Colonic mucosa (tissue), 4 donors: ENCODE measurements at regions not wholly inside any gene's neighbourhood (a gene's known extent, or its start where the extent isn't known, plus 50 kb on each side); places are given as distances from the start of the nearest gene placed in this dataset.

Source experiments
- DNase-seq: peaks from one replicate; pipeline ENCODE4 v3.0.0-alpha.2; 2020
- H3K27ac ChIP-seq: fragments of 200-600 bp; one replicate; pipeline ENCODE4 v1.8.0; 2021
- H3K27me3 ChIP-seq: fragments of 200-600 bp; one replicate; pipeline ENCODE4 v1.8.0; 2021
- H3K36me3 ChIP-seq: fragments of 200-600 bp; one replicate; pipeline ENCODE4 v1.8.0; 2021
- H3K4me1 ChIP-seq: fragments of 200-600 bp; one replicate; pipeline ENCODE4 v1.8.0; 2021; ENCODE audit warnings: mild to moderate bottlenecking
- H3K4me3 ChIP-seq: fragments of 200-600 bp; one replicate; pipeline ENCODE4 v1.8.0; 2021
- H3K9ac ChIP-seq, 2 donors: one replicate each; pipeline ENCODE4 v1.7.0; 2013; ENCODE audit warnings: control low read depth in 2 of 2, low read depth in 2 of 2, low read length in 2 of 2
- H3K9me3 ChIP-seq: fragments of 200-600 bp; one replicate; pipeline ENCODE4 v1.8.0; 2021
- CTCF ChIP-seq: fragments of 200-600 bp; IDR thresholded peaks from one replicate; pipeline ENCODE4 v1.8.0; 2022; ENCODE audit warnings: antibody characterized with exemption, mild to moderate bottlenecking
- intact Hi-C: fragments of 100-400 bp; cut with DNase I; formaldehyde crosslinking; loops from one replicate; pipeline ENCODE4 v1.14.1; 2022
- donor health status: healthy.
- donor health status: DM: no; HTN: no; CAD: no.
- donor health status: DM: no; HTN: no; CAD: no.

GRCh38 chr14:39859314-39859713 is 427.1 kb upstream of the FBXO33 start:
- Histone ChIP-seq H3K9me3 (no peaks in the 10 kb centered on the region), H3K27ac (no peak overlapping the region), H3K4me3 (no peak overlapping the region), H3K27me3 (no peaks in the 10 kb centered on the region), H3K36me3 (no peaks in the 10 kb centered on the region), H3K9ac (no peak overlapping the region), H3K4me1 (no peaks in the 10 kb centered on the region)
- TF ChIP-seq CTCF, result no peak
- intact Hi-C loops, result no loop called here
- no peak for DNase-seq

- intact Hi-C loops, result no loop called here
- Histone ChIP-seq H3K36me3 (no peaks in the 10 kb centered on the region), H3K4me1 (no peaks in the 10 kb centered on the region), H3K27me3 (no peaks in the 10 kb centered on the region), H3K27ac (no peak overlapping the region), H3K9me3 (no peaks in the 10 kb centered on the region), H3K9ac (no peak overlapping the region), H3K4me3 (no peak overlapping the region)
- TF ChIP-seq CTCF, result no peak
- no peak for DNase-seq
Observed at GRCh38 chr14:39857376-39858055, 425.3 kb upstream of the FBXO33 start.

GRCh38 chr14:39853441-39853840 is 421.2 kb upstream of the FBXO33 start:
- TF ChIP-seq CTCF, result no peak
- no peak for DNase-seq
- H3K36me3 ChIP-seq, result no peaks in the 10 kb centered on the region
- H3K27ac ChIP-seq, result no peak overlapping the region
- intact Hi-C loops, result no loop called here
- no peaks in the 10 kb centered on the region for H3K27me3 ChIP-seq
- no peaks in the 10 kb centered on the region for H3K9me3 ChIP-seq
- no peak overlapping the region for H3K9ac ChIP-seq
- H3K4me3 ChIP-seq, result no peak overlapping the region
- no peaks in the 10 kb centered on the region for H3K4me1 ChIP-seq

GRCh38 chr14:39851202-39851601 is 419.0 kb upstream of the FBXO33 start:
- Histone ChIP-seq H3K4me1 (no peaks in the 10 kb centered on the region), H3K4me3 (no peak overlapping the region), H3K36me3 (no peaks in the 10 kb centered on the region), H3K27ac (no peak overlapping the region), H3K9ac (no peak overlapping the region), H3K9me3 (no peaks in the 10 kb centered on the region), H3K27me3 (no peaks in the 10 kb centered on the region)
- intact Hi-C loops, result no loop called here
- no peak for TF ChIP-seq CTCF
- no peak for DNase-seq

GRCh38 chr14:39847852-39848251 is 415.6 kb upstream of the FBXO33 start:
- DNase-seq, result no peak
- H3K4me3 ChIP-seq, result no peak overlapping the region
- H3K27me3 ChIP-seq, result no peaks in the 10 kb centered on the region
- no peak overlapping the region for H3K27ac ChIP-seq
- H3K9ac ChIP-seq, result no peak overlapping the region
- no peaks in the 10 kb centered on the region for H3K4me1 ChIP-seq
- no peak for TF ChIP-seq CTCF
- H3K36me3 ChIP-seq, result no peaks in the 10 kb centered on the region
- no peaks in the 10 kb centered on the region for H3K9me3 ChIP-seq
- intact Hi-C loops, result no loop called here
